ENCODE measurements at regions not wholly inside any gene's neighbourhood (a gene's known extent, or its start where the extent isn't known, plus 50 kb on each side); places are given as distances from the start of the nearest gene placed in this dataset.

DNA sequence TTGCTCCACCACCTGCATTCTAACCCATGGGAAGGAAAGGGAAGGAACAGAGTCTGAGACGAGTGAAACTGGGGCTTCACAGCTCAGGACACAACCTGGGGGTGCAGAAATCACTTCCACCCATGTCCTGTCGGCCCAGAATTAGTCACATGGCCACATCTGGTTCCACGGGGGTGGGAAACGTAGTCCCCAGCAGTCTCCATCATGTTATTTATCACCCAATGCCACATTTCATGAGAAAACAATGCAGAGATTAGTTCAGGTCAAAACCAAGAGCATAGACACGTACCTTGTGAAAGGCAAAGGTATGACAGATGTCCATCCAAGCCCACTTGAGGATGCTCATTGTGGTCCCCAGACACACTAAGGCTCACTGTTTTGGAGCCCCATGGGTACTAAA lies 125.1 kb downstream of the MED10 start:
- no peaks in the 10 kb centered on the region for H3K36me3 ChIP-seq (ENCODE audit: control insufficient read depth, insufficient read depth, low read length)
- no peak for DNase-seq
- H3K4me3 Mint-ChIP-seq, result no peak overlapping the region
- no peaks in the 10 kb centered on the region for H3K9me3 Mint-ChIP-seq
- WGBS, 2 experiments (ENCODE audit: insufficient coverage in 1 of 2, insufficient read length in 1 of 2), result 86 to 100% methylated on average over 1 to 5 of the region's 5 CpGs
- H3K4me1 Mint-ChIP-seq, result no peaks in the 10 kb centered on the region
- peaks cover 12% of the 10 kb centered on the region for H3K27me3 Mint-ChIP-seq (ENCODE audit: insufficient read depth)
- no peaks in the 10 kb centered on the region for H3K27me3 ChIP-seq (ENCODE audit: control insufficient read depth, insufficient read depth, low read length, poor library complexity, severe bottlenecking)
- no peak overlapping the region for H3K4me3 ChIP-seq (ENCODE audit: low read length)
- H3K9me3 ChIP-seq (ENCODE audit: control insufficient read depth, low read length), result no peaks in the 10 kb centered on the region
- H3K27ac Mint-ChIP-seq, result no peak overlapping the region
- no peaks in the 10 kb centered on the region for H3K36me3 Mint-ChIP-seq (ENCODE audit: low read depth)
- H3K9ac ChIP-seq (ENCODE audit: extremely low read depth, low read length, poor library complexity, severe bottlenecking), result no peak overlapping the region
- no peak overlapping the region for H3K27ac ChIP-seq (ENCODE audit: low read depth, low read length)
- H3K4me1 ChIP-seq (ENCODE audit: control insufficient read depth, insufficient read depth, low read length), result no peaks in the 10 kb centered on the region
- TF ChIP-seq CTCF (conservative IDR thresholded peaks at IDR 0.05), result no peak

- Mint-ChIP-seq H3K36me3 (ENCODE audit: low read depth) (no peaks in the 10 kb centered on the region), H3K9me3 (no peaks in the 10 kb centered on the region), H3K4me3 (no peak overlapping the region), H3K27me3 (ENCODE audit: insufficient read depth) (peaks cover 8% of the 10 kb centered on the region), H3K27ac (no peak overlapping the region), H3K4me1 (no peaks in the 10 kb centered on the region)
- Histone ChIP-seq H3K27me3 (ENCODE audit: control insufficient read depth, insufficient read depth, low read length, poor library complexity, severe bottlenecking) (no peaks in the 10 kb centered on the region), H3K9ac (ENCODE audit: extremely low read depth, low read length, poor library complexity, severe bottlenecking) (no peak overlapping the region), H3K36me3 (ENCODE audit: control insufficient read depth, insufficient read depth, low read length) (no peaks in the 10 kb centered on the region), H3K4me3 (ENCODE audit: low read length) (no peak overlapping the region), H3K9me3 (ENCODE audit: control insufficient read depth, low read length) (no peaks in the 10 kb centered on the region), H3K4me1 (ENCODE audit: control insufficient read depth, insufficient read depth, low read length) (no peaks in the 10 kb centered on the region), H3K27ac (ENCODE audit: low read depth, low read length) (no peak overlapping the region)
- 80 to 81% methylated on average over 2 to 6 of the region's 6 CpGs for WGBS, 2 experiments (ENCODE audit: insufficient coverage in 1 of 2, insufficient read length in 1 of 2)
- no peak for TF ChIP-seq CTCF (conservative IDR thresholded peaks at IDR 0.05)
- no peak for DNase-seq
Observed at GRCh38 chr5:6252581-6252980, 125.8 kb downstream of the MED10 start.

- H3K4me3 ChIP-seq (ENCODE audit: low read length), result no peak overlapping the region
- no peak for DNase-seq
- Mint-ChIP-seq H3K27ac (no peak overlapping the region), H3K4me1 (no peaks in the 10 kb centered on the region), H3K9me3 (no peaks in the 10 kb centered on the region), H3K27me3 (ENCODE audit: insufficient read depth) (peaks cover 3% of the 10 kb centered on the region), H3K4me3 (no peak overlapping the region), H3K36me3 (ENCODE audit: low read depth) (no peaks in the 10 kb centered on the region)
- H3K27me3 ChIP-seq (ENCODE audit: control insufficient read depth, insufficient read depth, low read length, poor library complexity, severe bottlenecking), result no peaks in the 10 kb centered on the region
- H3K9ac ChIP-seq (ENCODE audit: extremely low read depth, low read length, poor library complexity, severe bottlenecking), result no peak overlapping the region
- no peaks in the 10 kb centered on the region for H3K9me3 ChIP-seq (ENCODE audit: control insufficient read depth, low read length)
- no peak overlapping the region for H3K27ac ChIP-seq (ENCODE audit: low read depth, low read length)
- 80 to 89% methylated on average over 2 to 7 of the region's 7 CpGs for WGBS, 2 experiments (ENCODE audit: insufficient coverage in 1 of 2, insufficient read length in 1 of 2)
- no peaks in the 10 kb centered on the region for H3K36me3 ChIP-seq (ENCODE audit: control insufficient read depth, insufficient read depth, low read length)
- no peak for TF ChIP-seq CTCF (conservative IDR thresholded peaks at IDR 0.05)
- no peaks in the 10 kb centered on the region for H3K4me1 ChIP-seq (ENCODE audit: control insufficient read depth, insufficient read depth, low read length)
Observed at GRCh38 chr5:6251565-6252102, 126.7 kb downstream of the MED10 start.
